Tibial nerve (tissue), 4 donors: ENCODE measurements at regions not wholly inside any gene's neighbourhood (a gene's known extent, or its start where the extent isn't known, plus 50 kb on each side); places are given as distances from the start of the nearest gene placed in this dataset.

Source experiments
- DNase-seq, 2 donors: peaks; one replicate each; pipeline ENCODE4 v3.0.0-alpha.2; 2019; ENCODE audit warnings: low spot score in 2 of 2
- H3K27ac ChIP-seq, 4 donors: fragments of 200-600 bp; sonication (generic) in 3 of 4; one replicate each; pipeline ENCODE4 v1.5.1; 2017 to 2019; ENCODE audit warnings: mild to moderate bottlenecking in 1 of 4
- H3K27me3 ChIP-seq, 2 donors: fragments of 200-600 bp; sonication (generic) in 1 of 2; one replicate each; pipeline versions ENCODE4 v1.5.1 to v1.6.0; 2017 to 2019
- H3K36me3 ChIP-seq, 3 donors: fragments of 200-600 bp; sonication (generic); one replicate each; pipeline ENCODE4 v1.5.1; 2018 to 2019
- H3K4me1 ChIP-seq, 4 donors: fragments of 200-600 bp; sonication (generic) in 3 of 4; one replicate each; pipeline ENCODE4 v1.5.1; 2017 to 2019
- H3K4me3 ChIP-seq, 4 donors: fragments of 200-600 bp; sonication (generic) in 3 of 4; one replicate each; pipeline ENCODE4 v1.5.1; 2017 to 2019; ENCODE audit warnings: mild to moderate bottlenecking in 1 of 4, moderate library complexity in 1 of 4
- H3K9me3 ChIP-seq, 4 donors: fragments of 200-600 bp; sonication (generic) in 3 of 4; one replicate each; pipeline ENCODE4 v1.5.1; 2017 to 2019
- CTCF ChIP-seq, 5 experiments: fragments of 200-600 bp in 3 of 5; fragments of 450-650 bp in 2 of 5; sonication (generic) in 3 of 5; IDR thresholded peaks; one replicate each; pipeline ENCODE4 v1.5.1; 2016 to 2019; ENCODE audit warnings: antibody characterized with exemption in 5 of 5, mild to moderate bottlenecking in 3 of 5, moderate library complexity in 2 of 5
- EP300 ChIP-seq, 2 donors: sonication (generic); formaldehyde crosslinking; IDR thresholded peaks; one replicate each; pipeline ENCODE4 v1.6.1; 2017; ENCODE audit warnings: antibody characterized with exemption in 2 of 2, mild to moderate bottlenecking in 1 of 2
- POLR2A ChIP-seq, 2 donors: fragments of 450-650 bp; IDR thresholded peaks; one replicate each; pipeline ENCODE4 v1.6.1; 2017; ENCODE audit warnings: antibody characterized with exemption in 2 of 2, mild to moderate bottlenecking in 2 of 2, moderate library complexity in 2 of 2
- WGBS, 2 donors: methylation state at CpG; one replicate each; pipeline ENCODE4 v1.1.5; 2018; 5-methylcytosine and 5-hydroxymethylcytosine counted together

DNA sequence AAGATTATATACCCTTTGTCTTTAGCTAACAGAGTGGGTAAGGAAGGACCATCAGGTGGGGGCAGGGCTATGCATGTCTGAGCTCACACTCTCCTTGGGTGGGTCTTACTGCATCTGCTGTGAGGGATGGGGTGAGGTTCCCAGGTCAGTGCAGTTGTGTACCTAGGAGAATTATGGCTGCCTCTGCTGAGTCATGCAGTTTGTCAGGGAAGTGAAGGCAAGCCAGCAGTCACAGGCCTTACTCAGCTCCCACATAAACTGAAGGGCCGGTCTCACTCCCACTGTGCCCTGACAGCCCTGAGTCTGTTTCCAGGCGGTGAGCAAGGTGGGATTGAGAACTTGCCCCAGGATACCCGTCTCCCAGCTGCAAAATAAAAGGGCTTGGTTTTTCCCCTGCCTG is 328.6 kb downstream of the MAP2K6 start:
- Histone ChIP-seq H3K36me3 (no peaks in the 10 kb centered on the region), H3K27me3 (no peaks in the 10 kb centered on the region), H3K27ac (peak overlapping the region in 1 of 4 donors; percentile 71), H3K4me1 (peaks cover 0 to 27% (median 0%) of the 10 kb centered on the region in 4 donors), H3K4me3 (no peak overlapping the region), H3K9me3 (no peaks in the 10 kb centered on the region)
- DNase-seq = no peak
- TF ChIP-seq EP300 (IDR thresholded peaks at IDR 0.05) (no peak), POLR2A (IDR thresholded peaks at IDR 0.05) (no peak), CTCF (IDR thresholded peaks at IDR 0.05) (no peak)
- 84 to 90% methylated on average over 3 of the region's 3 CpGs for WGBS, 2 donors

DNA sequence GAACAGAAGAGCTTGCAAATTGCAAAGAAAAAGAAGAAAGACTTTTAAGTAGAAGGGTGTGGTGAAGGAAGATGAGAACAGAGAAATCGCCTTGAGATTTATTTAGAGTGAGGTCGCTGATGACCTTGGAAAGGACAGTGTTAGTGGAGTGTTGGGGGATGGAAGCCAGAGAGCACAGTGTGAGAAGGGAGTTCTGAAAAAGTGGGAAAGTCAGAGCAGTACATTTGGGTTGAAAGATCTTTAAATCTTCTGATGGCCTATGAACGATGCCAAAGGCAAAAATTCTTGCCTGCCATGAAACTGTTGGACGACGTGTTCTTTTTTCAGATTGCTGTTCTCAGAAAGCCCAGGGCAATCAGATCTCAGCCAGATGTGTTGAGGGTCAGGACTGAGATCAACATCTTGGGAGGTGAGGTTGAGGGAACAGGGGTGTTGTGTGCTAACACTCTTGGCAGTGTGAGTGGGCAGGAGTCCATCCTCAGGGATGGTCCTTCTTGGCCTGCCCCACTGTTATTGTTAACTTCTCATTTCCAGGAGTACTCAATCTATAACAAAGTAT is 330.1 kb downstream of the MAP2K6 start:
- WGBS, 2 donors = 51 to 57% methylated on average over 5 of the region's 5 CpGs
- DNase-seq = peak; percentile 36 to 64
- H3K4me1 ChIP-seq = peaks cover 0 to 27% (median 0%) of the 10 kb centered on the region in 4 donors
- TF ChIP-seq EP300 (IDR thresholded peaks at IDR 0.05) (peak; percentile 52 to 90), CTCF (IDR thresholded peaks at IDR 0.05) (no peak), POLR2A (IDR thresholded peaks at IDR 0.05) (no peak)
- H3K27ac ChIP-seq = peak overlapping the region in 2 of 4 donors; percentile 26 to 71
- H3K36me3 ChIP-seq = no peaks in the 10 kb centered on the region
- H3K9me3 ChIP-seq = no peaks in the 10 kb centered on the region
- H3K4me3 ChIP-seq = no peak overlapping the region
- H3K27me3 ChIP-seq = no peaks in the 10 kb centered on the region

DNA sequence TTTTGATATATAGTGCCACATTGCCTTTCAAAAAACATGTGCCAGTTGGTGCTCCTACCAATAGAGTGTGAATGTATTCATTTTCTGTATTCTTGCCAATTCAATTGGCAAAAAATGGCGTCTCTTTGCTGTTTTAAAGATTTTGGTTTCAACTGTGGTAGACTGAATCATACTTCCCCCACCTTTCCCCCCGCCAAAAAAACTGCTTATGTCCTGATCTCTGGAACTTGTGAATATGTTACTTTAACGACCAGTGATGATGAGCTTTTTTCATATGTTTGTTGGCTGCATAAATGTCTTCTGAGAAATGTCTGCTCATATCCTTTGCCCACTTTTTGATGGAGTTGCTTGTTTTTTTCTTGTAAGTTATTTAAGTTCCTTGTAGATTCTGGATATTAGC is 325.1 kb upstream of the KCNJ16 start:
- DNase-seq = no peak
- Histone ChIP-seq H3K4me1 (peaks cover 0 to 20% (median 0%) of the 10 kb centered on the region in 4 donors), H3K9me3 (no peaks in the 10 kb centered on the region), H3K27me3 (no peaks in the 10 kb centered on the region), H3K4me3 (no peak overlapping the region), H3K36me3 (no peaks in the 10 kb centered on the region), H3K27ac (no peak overlapping the region)
- TF ChIP-seq POLR2A (IDR thresholded peaks at IDR 0.05) (no peak), CTCF (IDR thresholded peaks at IDR 0.05) (no peak), EP300 (IDR thresholded peaks at IDR 0.05) (no peak)
- 74 to 78% methylated on average over 3 of the region's 3 CpGs for WGBS, 2 donors

- WGBS, 2 donors = 70 to 74% methylated on average over 7 of the region's 7 CpGs
- H3K9me3 ChIP-seq = no peaks in the 10 kb centered on the region
Measured at GRCh38 chr17:69757688-69758430, 317.2 kb upstream of the KCNJ16 start.

More at GRCh38 chr17:69757688-69758430, 317.2 kb upstream of the KCNJ16 start:
- Histone ChIP-seq H3K4me1 (peaks cover 0 to 25% (median 0%) of the 10 kb centered on the region in 4 donors), H3K4me3 (no peak overlapping the region), H3K27ac (peak overlapping the region in 1 of 4 donors; percentile 61), H3K27me3 (no peaks in the 10 kb centered on the region), H3K36me3 (no peaks in the 10 kb centered on the region)
- no peak for DNase-seq
- TF ChIP-seq EP300 (IDR thresholded peaks at IDR 0.05) = peak in 1 of 2 donors; percentile 88
- no peak for TF ChIP-seq POLR2A (IDR thresholded peaks at IDR 0.05)
- TF ChIP-seq CTCF (IDR thresholded peaks at IDR 0.05) = no peak
